ENCODE measurements at regions not wholly inside any gene's neighbourhood (a gene's known extent, or its start where the extent isn't known, plus 50 kb on each side); places are given as distances from the start of the nearest gene placed in this dataset.

- no peaks in the 10 kb centered on the region for H3K4me1 Mint-ChIP-seq (ENCODE audit: low read depth)
- POLR2A ChIA-PET = no interaction called here
- intact Hi-C loops (cut with micrococcal nuclease) = no loop called here
- no peak overlapping the region for H3K27ac Mint-ChIP-seq
- no peak for TF ChIP-seq CTCF (IDR thresholded peaks at IDR 0.05)
- H3K4me3 Mint-ChIP-seq = no peak overlapping the region
- no peaks in the 10 kb centered on the region for H3K27me3 Mint-ChIP-seq
- ATAC-seq (no peak), DNase-seq (no peak)
- CTCF ChIA-PET = no interaction called here
- no peaks in the 10 kb centered on the region for H3K36me3 Mint-ChIP-seq (ENCODE audit: low read depth)
- peaks cover 13% of the 10 kb centered on the region for H3K9me3 Mint-ChIP-seq
Observed at GRCh38 chr21:16910435-16911165, 602.2 kb upstream of the CXADR start.

- no peak for ATAC-seq
- CTCF ChIA-PET = no interaction called here
- intact Hi-C loops (cut with micrococcal nuclease) = no loop called here
- TF ChIP-seq CTCF (IDR thresholded peaks at IDR 0.05) = no peak
- Mint-ChIP-seq H3K27ac (no peak overlapping the region), H3K9me3 (peaks cover 13% of the 10 kb centered on the region), H3K27me3 (no peaks in the 10 kb centered on the region), H3K4me3 (no peak overlapping the region), H3K4me1 (ENCODE audit: low read depth) (no peaks in the 10 kb centered on the region), H3K36me3 (ENCODE audit: low read depth) (no peaks in the 10 kb centered on the region)
- POLR2A ChIA-PET = no interaction called here
- no peak for DNase-seq
Observed at GRCh38 chr21:16911166-16911607, 601.7 kb upstream of the CXADR start.

GRCh38 chr21:16912075-16912474 lies 600.8 kb upstream of the CXADR start:
- Mint-ChIP-seq H3K27me3 (no peaks in the 10 kb centered on the region), H3K4me3 (no peak overlapping the region), H3K4me1 (ENCODE audit: low read depth) (no peaks in the 10 kb centered on the region), H3K9me3 (peaks cover 13% of the 10 kb centered on the region), H3K36me3 (ENCODE audit: low read depth) (no peaks in the 10 kb centered on the region), H3K27ac (no peak overlapping the region)
- DNase-seq = no peak
- intact Hi-C loops (cut with micrococcal nuclease) = no loop called here
- no peak for ATAC-seq
- ChIA-PET POLR2A (no interaction called here), CTCF (no interaction called here)
- TF ChIP-seq CTCF (IDR thresholded peaks at IDR 0.05) = no peak

- no peak for DNase-seq
- TF ChIP-seq CTCF (IDR thresholded peaks at IDR 0.05) = no peak
- no peaks in the 10 kb centered on the region for H3K36me3 Mint-ChIP-seq (ENCODE audit: low read depth)
- no peaks in the 10 kb centered on the region for H3K4me1 Mint-ChIP-seq (ENCODE audit: low read depth)
- ATAC-seq = no peak
- intact Hi-C loops (cut with micrococcal nuclease) = no loop called here
- no peaks in the 10 kb centered on the region for H3K27me3 Mint-ChIP-seq
- CTCF ChIA-PET = no interaction called here
- H3K9me3 Mint-ChIP-seq = peaks cover 9% of the 10 kb centered on the region
- POLR2A ChIA-PET = no interaction called here
- H3K27ac Mint-ChIP-seq = no peak overlapping the region
- H3K4me3 Mint-ChIP-seq = no peak overlapping the region
Observed at GRCh38 chr21:16913010-16913409, 599.8 kb upstream of the CXADR start.

GRCh38 chr21:16928439-16928838 lies 584.4 kb upstream of the CXADR start:
- no peak overlapping the region for H3K27ac Mint-ChIP-seq
- intact Hi-C loops (cut with micrococcal nuclease) = no loop called here
- POLR2A ChIA-PET = no interaction called here
- H3K9me3 Mint-ChIP-seq = peaks cover 6% of the 10 kb centered on the region
- no peak for TF ChIP-seq CTCF (IDR thresholded peaks at IDR 0.05)
- no peaks in the 10 kb centered on the region for H3K36me3 Mint-ChIP-seq (ENCODE audit: low read depth)
- H3K4me1 Mint-ChIP-seq (ENCODE audit: low read depth) = no peaks in the 10 kb centered on the region
- DNase-seq (no peak), ATAC-seq (no peak)
- CTCF ChIA-PET = interaction anchor here (1.0 kb wide), 1 partner anchor 20 kb away, joined by 4 read pairs; no protein-coding TSS in a partner anchor
- no peaks in the 10 kb centered on the region for H3K27me3 Mint-ChIP-seq
- no peak overlapping the region for H3K4me3 Mint-ChIP-seq
